LNCaP clone FGC (cell line): ENCODE measurements at regions not wholly inside any gene's neighbourhood (a gene's known extent, or its start where the extent isn't known, plus 50 kb on each side); places are given as distances from the start of the nearest gene placed in this dataset.

ENCODE experiments used
- DNase-seq: peaks from one replicate; pipeline ENCODE4 v3.0.0-alpha.2; 2011; ENCODE audit warnings: low read depth
- H3K4me3 ChIP-seq: 2 replicates; pipeline ENCODE4 v1.5.1; 2011; ENCODE audit warnings: mild to moderate bottlenecking, low read depth, low read length, control low read depth
- TF ChIP-seq, protein P1 (sequence below): IDR thresholded peaks from 2 replicates; pipeline ENCODE4 v1.5.1; 2012; ENCODE audit warnings: mild to moderate bottlenecking; ENCODE audit not compliant: control insufficient read depth, insufficient read depth; ENCODE audit errors: extremely low read depth

DNA sequence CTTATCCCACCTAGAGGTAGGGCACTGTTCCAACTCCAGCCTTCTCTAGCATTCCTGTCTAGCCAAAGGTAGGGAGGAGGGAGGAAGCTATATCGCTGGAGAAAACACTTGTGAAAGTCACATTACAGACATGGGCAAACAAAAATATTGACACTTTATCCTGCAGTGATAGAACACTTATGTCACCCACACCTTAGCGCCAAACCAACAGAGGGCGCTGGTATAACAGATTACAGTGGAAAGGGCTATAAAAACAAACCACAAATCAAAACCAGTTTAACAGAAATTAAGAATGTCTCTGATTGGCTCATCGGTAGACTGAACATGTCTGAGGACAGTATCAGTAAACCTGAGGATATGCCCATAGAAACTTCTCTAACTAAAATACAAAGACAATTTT, 451.3 kb downstream of the TLL1 start:
- TF ChIP-seq, protein P1, sequence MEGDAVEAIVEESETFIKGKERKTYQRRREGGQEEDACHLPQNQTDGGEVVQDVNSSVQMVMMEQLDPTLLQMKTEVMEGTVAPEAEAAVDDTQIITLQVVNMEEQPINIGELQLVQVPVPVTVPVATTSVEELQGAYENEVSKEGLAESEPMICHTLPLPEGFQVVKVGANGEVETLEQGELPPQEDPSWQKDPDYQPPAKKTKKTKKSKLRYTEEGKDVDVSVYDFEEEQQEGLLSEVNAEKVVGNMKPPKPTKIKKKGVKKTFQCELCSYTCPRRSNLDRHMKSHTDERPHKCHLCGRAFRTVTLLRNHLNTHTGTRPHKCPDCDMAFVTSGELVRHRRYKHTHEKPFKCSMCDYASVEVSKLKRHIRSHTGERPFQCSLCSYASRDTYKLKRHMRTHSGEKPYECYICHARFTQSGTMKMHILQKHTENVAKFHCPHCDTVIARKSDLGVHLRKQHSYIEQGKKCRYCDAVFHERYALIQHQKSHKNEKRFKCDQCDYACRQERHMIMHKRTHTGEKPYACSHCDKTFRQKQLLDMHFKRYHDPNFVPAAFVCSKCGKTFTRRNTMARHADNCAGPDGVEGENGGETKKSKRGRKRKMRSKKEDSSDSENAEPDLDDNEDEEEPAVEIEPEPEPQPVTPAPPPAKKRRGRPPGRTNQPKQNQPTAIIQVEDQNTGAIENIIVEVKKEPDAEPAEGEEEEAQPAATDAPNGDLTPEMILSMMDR = peak; percentile 53
- no peak overlapping the region for H3K4me3 ChIP-seq
- peak; percentile 4 for DNase-seq

DNA sequence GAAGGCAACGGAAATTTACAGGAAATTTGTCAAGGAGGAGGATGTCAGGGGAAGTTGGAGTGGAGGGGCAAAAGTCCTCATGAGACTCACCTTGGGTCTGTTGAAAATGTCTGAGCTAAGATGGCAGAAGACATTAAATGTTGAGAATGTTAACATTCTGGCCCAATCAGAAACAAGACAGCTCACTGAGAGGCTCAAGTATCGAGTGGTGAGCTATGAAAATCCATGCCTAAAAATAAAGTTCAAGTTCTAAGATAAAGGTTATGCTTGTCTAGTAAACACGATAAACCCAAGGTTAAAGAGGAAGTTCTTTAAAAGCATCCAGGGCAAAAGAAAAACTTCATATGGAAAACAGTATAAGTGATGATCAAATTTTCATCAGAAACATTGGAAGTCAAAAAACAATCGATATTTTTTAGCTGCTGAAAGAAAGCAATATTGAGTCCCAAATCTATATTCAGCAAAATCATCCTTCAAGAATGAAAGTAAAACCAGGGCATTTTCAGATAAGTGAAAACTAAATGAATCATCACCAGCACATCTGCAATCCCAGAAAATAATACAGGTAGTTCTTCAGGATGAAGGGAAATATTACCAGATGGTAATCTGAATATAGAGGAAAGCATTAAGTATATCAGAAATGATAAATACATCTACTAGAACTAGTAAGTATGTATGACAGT, 462.4 kb downstream of the TLL1 start:
- TF ChIP-seq, protein P1 = no peak
- DNase-seq = no peak
- H3K4me3 ChIP-seq = no peak overlapping the region

DNA sequence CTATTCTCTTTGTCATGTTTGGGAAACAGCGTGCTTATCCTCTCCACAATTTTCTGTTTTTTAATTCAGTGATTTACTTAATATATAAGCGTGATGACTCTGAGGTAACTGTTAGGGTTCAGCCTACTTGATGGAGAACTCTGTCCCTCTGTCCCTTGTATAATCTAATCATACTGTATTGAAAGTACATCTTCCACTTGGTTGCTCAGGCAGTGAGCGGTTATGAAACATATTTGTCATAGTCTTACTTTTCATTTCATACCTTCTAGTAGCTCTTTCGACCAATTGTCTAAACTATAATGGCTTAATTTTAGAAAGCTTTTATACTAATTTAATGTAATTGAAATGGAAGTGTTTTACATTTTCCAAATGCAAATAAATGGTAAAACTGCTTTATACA, 469.0 kb downstream of the TLL1 start:
- TF ChIP-seq, protein P1 = no peak
- no peak overlapping the region for H3K4me3 ChIP-seq
- no peak for DNase-seq

DNA sequence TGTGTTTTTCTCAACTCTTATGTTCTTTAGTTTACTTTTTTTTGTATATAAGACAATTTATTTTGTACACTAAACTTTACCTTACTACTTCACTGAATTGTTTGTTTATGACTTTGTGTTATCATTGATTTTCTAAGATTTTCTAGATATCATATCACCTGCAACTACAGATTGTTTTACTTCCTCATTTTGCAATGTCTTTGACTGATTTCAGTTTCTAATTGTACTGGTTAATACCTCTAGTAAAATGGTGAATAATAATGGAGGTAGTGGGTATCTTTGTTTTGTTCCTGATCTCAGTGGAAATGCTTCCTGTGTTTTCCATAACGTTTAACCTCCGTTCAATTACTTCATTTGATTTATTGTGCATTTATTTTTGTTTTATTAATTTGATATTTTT, 490.2 kb downstream of the TLL1 start:
- no peak for DNase-seq
- H3K4me3 ChIP-seq = no peak overlapping the region
- TF ChIP-seq, protein P1 = no peak

DNA sequence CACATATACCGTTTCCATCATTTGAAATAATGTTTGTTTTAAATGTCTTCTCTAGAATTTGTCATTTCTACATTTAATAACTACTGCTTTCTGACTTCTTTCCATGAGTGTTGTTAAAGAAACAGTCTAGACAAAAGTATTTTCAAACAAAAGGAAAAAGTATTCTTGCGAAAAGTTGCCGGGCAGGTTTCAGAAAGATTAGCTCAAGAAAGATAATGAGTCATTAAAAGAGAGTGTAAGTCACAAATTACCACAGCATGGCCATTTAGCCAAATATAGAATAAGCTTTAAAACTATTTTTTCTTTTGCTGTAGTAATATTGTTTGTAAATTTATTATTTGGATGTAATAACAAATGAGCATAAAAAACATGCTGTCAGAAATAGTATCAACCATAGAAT, 493.0 kb downstream of the TLL1 start:
- H3K4me3 ChIP-seq = no peak overlapping the region
- TF ChIP-seq, protein P1 = no peak
- DNase-seq = no peak

DNA sequence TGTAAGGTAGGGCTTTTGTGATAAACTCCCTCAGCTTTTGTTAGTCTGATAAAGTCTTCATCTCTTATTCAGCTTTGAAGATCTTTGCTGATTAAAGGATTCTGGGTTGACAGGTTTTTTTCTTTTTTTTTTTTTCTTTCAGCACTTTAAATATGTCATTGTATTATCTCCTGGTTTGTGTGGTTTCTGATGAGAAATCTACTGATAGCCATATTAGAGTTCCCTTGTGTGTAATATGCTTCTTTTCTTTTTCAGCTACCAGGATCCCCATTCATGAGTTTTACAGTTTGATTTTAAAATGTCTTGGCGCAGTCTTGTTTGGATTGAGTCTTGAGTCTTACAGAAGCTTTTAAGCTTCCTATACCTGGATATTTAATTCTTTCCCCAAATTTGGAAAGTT, 504.5 kb downstream of the TLL1 start:
- TF ChIP-seq, protein P1 = no peak

More for the DNA sequence above, 504.5 kb downstream of the TLL1 start:
- H3K4me3 ChIP-seq = no peak overlapping the region
- no peak for DNase-seq
